Hippocampal formation (tissue), 2 donors: ENCODE measurements at regions not wholly inside any gene's neighbourhood (a gene's known extent, or its start where the extent isn't known, plus 50 kb on each side); places are given as distances from the start of the nearest gene placed in this dataset.

Experiments used
- DNase-seq, 2 donors: peaks; one replicate each; lab custom pipeline; 2025; lab: John Stamatoyannopoulos, UW

GRCh38 chr1:25036117-25036546, 106.1 kb upstream of the RUNX3 start:
- no peak for DNase-seq

GRCh38 chr1:25035523-25036116, 105.5 kb upstream of the RUNX3 start:
- DNase-seq: no peak

- no peak for DNase-seq
Observed at GRCh38 chr1:25034736-25035522, 104.9 kb upstream of the RUNX3 start.

GRCh38 chr1:25033828-25034705, 104.0 kb upstream of the RUNX3 start:
- DNase-seq: peak; percentile 24 to 33

GRCh38 chr1:25033030-25033827, 103.2 kb upstream of the RUNX3 start:
- no peak for DNase-seq

- DNase-seq: no peak
Observed at GRCh38 chr1:25031966-25032667, 102.0 kb upstream of the RUNX3 start.

GRCh38 chr1:25031601-25031965, 101.5 kb upstream of the RUNX3 start:
- no peak for DNase-seq

- DNase-seq: no peak
Observed at GRCh38 chr1:25030674-25031589, 100.9 kb upstream of the RUNX3 start.

- DNase-seq: no peak
Observed at GRCh38 chr1:25030012-25030411, 99.9 kb upstream of the RUNX3 start.

GRCh38 chr1:25028907-25029599, 99.0 kb upstream of the RUNX3 start:
- DNase-seq: no peak

- DNase-seq: no peak
Observed at GRCh38 chr1:25028587-25028906, 98.5 kb upstream of the RUNX3 start.

- DNase-seq: no peak
Observed at GRCh38 chr1:25027822-25028586, 97.9 kb upstream of the RUNX3 start.

GRCh38 chr1:25026730-25027450, 96.8 kb upstream of the RUNX3 start:
- DNase-seq: no peak

GRCh38 chr1:25026304-25026703, 96.2 kb upstream of the RUNX3 start:
- DNase-seq: no peak

GRCh38 chr1:25024615-25025350, 94.7 kb upstream of the RUNX3 start:
- DNase-seq: no peak

- no peak for DNase-seq
Observed at GRCh38 chr1:25023826-25024225, 93.8 kb upstream of the RUNX3 start.

- no peak for DNase-seq
Observed at GRCh38 chr1:25023190-25023578, 93.1 kb upstream of the RUNX3 start.
